Peyer's patch (tissue), 4 donors: ENCODE measurements at regions not wholly inside any gene's neighbourhood (a gene's known extent, or its start where the extent isn't known, plus 50 kb on each side); places are given as distances from the start of the nearest gene placed in this dataset.

Source experiments
- CTCF ChIP-seq, 6 experiments: fragments of 450-650 bp in 4 of 6; fragments of 200-600 bp in 2 of 6; sonication (generic) in 1 of 6; IDR thresholded peaks; one replicate each; pipeline ENCODE4 v1.5.1; 2017 to 2019; ENCODE audit warnings: antibody characterized with exemption in 6 of 6, mild to moderate bottlenecking in 3 of 6, moderate library complexity in 1 of 6
- POLR2A ChIP-seq, 2 donors: fragments of 450-650 bp; IDR thresholded peaks; one replicate each; pipeline ENCODE4 v1.5.1; 2017; ENCODE audit warnings: antibody characterized with exemption in 2 of 2, mild to moderate bottlenecking in 2 of 2, moderate library complexity in 2 of 2

GRCh38 chr2:79446313-79446712, 66.5 kb upstream of the CTNNA2 start:
- TF ChIP-seq CTCF (IDR thresholded peaks at IDR 0.05) (no peak), POLR2A (IDR thresholded peaks at IDR 0.05) (no peak)
